ENCODE measurements at regions not wholly inside any gene's neighbourhood (a gene's known extent, or its start where the extent isn't known, plus 50 kb on each side); places are given as distances from the start of the nearest gene placed in this dataset.

DNA sequence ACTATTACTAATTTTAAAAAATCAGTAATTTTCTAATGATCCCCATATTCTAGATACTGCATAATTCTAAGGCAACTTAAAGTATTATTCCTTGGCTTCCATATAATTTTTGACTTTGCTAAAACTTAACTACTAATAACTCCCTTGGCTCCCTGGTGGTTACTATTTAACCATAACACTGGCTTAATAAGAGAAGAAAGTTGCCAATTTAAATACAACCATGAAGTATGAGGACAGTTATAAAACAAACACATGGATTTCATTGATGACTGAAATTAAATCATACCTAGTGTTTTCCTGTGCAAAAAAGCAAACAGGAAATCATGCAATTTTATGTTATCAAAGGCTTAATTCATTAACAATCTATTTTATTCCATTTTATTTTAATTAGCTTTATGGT lies 1073.9 kb downstream of the GRM8 start:
- Histone ChIP-seq H3K4me3 (ENCODE audit: low read length) (no peak overlapping the region), H3K36me3 (ENCODE audit: control insufficient read depth, insufficient read depth, low read length, severe bottlenecking) (no peaks in the 10 kb centered on the region), H3K4me1 (ENCODE audit: control insufficient read depth, insufficient read depth, low read length) (no peaks in the 10 kb centered on the region), H3K27me3 (replicated peaks; ENCODE audit: control insufficient read depth, insufficient read depth, low read length) (no peaks in the 10 kb centered on the region), H3K9ac (ENCODE audit: low read length) (no peak overlapping the region), H3K9me3 (ENCODE audit: control insufficient read depth, low read length) (peaks cover 4% of the 10 kb centered on the region)
- DNase-seq (ENCODE audit: low read depth) = no peak

DNA sequence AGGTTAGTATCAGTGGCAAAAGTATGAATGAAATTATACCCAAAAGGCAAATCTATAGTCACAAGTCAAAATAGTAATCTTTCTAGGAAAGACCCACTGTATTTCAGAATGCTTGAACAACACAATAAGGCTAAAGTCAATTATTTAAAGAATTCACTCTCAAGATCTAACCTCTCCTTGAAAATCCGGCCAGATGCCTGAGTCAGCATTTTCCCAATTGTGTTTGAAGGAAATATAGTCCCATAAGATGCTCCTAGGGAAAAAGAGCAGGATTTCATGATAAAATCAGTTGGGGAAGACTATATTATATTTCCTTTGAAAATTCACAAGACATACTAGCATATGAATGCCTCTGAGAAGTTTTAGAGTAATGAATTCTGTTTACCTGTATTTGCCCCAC lies 1075.0 kb downstream of the GRM8 start:
- no peak for DNase-seq (ENCODE audit: low read depth)
- peaks cover 4% of the 10 kb centered on the region for H3K9me3 ChIP-seq (ENCODE audit: control insufficient read depth, low read length)
- no peak overlapping the region for H3K4me3 ChIP-seq (ENCODE audit: low read length)
- H3K27me3 ChIP-seq (replicated peaks; ENCODE audit: control insufficient read depth, insufficient read depth, low read length) = no peaks in the 10 kb centered on the region
- H3K4me1 ChIP-seq (ENCODE audit: control insufficient read depth, insufficient read depth, low read length) = no peaks in the 10 kb centered on the region
- no peaks in the 10 kb centered on the region for H3K36me3 ChIP-seq (ENCODE audit: control insufficient read depth, insufficient read depth, low read length, severe bottlenecking)
- H3K9ac ChIP-seq (ENCODE audit: low read length) = no peak overlapping the region

DNA sequence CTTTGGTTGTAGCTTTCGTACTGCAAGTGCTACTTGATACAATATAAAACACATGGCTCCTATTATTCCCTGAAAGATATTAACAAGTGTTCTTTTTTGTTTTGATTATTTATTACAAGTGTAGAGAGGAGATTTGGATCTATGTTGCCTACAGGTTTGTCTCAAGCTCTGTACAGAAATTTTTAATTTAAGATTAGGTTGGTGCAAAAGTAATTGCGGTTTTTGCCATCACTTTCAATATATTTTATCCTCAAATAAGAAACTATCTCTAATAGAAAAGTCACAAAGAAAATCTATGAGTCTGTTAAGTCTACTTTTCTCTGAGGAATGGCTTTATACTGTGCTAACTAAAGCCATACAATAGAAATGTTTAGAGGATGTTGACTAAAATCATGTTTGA lies 1086.1 kb downstream of the GRM8 start:
- no peaks in the 10 kb centered on the region for H3K4me1 ChIP-seq (ENCODE audit: control insufficient read depth, insufficient read depth, low read length)
- no peak for DNase-seq (ENCODE audit: low read depth)

DNA sequence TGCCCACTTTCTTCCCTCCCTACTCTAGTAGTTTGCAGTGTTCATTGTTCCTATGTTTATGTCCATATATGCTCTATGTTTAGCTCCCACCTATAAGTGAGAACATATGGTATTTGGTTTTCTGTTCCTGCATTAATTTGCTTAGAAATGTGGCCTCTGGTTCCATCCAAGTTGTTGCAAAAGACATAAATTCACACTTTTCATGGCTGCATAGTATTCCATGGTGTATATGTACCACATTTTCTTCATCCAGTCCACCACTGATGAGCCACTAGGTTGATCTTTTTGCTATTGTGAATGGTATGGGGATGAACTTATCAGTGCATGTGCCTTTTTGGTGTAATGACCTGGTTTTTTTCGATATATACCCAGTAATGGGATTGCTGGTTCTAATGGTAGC lies 1089.1 kb downstream of the GRM8 start:
- no peaks in the 10 kb centered on the region for H3K27me3 ChIP-seq (replicated peaks; ENCODE audit: control insufficient read depth, insufficient read depth, low read length)
- H3K36me3 ChIP-seq (ENCODE audit: control insufficient read depth, insufficient read depth, low read length, severe bottlenecking) = no peaks in the 10 kb centered on the region
- no peak overlapping the region for H3K9ac ChIP-seq (ENCODE audit: low read length)
- H3K9me3 ChIP-seq (ENCODE audit: control insufficient read depth, low read length) = peaks cover 15% of the 10 kb centered on the region
- no peak for DNase-seq (ENCODE audit: low read depth)
- H3K4me3 ChIP-seq (ENCODE audit: low read length) = no peak overlapping the region
- no peaks in the 10 kb centered on the region for H3K4me1 ChIP-seq (ENCODE audit: control insufficient read depth, insufficient read depth, low read length)

More for the DNA sequence above, 1086.1 kb downstream of the GRM8 start:
- H3K9me3 ChIP-seq (ENCODE audit: control insufficient read depth, low read length) = peaks cover 6% of the 10 kb centered on the region
- no peaks in the 10 kb centered on the region for H3K36me3 ChIP-seq (ENCODE audit: control insufficient read depth, insufficient read depth, low read length, severe bottlenecking)
- H3K27me3 ChIP-seq (replicated peaks; ENCODE audit: control insufficient read depth, insufficient read depth, low read length) = no peaks in the 10 kb centered on the region
- H3K9ac ChIP-seq (ENCODE audit: low read length) = no peak overlapping the region
- H3K4me3 ChIP-seq (ENCODE audit: low read length) = no peak overlapping the region

DNA sequence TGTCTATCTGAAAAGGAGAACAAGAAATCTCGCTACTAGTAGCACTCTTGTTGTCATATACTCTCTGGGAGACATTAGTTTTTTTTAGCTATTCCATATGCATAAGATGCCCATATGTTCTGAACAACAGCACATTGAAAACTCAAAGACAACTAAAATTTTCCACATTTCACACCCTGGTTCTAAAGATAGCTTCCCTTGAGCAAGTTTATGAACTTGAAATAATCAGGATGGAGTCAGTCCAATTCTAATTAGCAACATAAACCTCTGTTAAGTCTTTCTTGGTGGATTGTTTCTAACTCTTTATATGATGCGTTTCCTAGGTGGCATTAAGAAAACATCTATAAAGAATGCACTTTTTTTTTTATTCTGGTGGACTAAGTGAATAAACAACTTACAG lies 1095.3 kb downstream of the GRM8 start:
- Histone ChIP-seq H3K4me1 (ENCODE audit: control insufficient read depth, insufficient read depth, low read length) (no peaks in the 10 kb centered on the region), H3K9me3 (ENCODE audit: control insufficient read depth, low read length) (peaks cover 14% of the 10 kb centered on the region), H3K27me3 (replicated peaks; ENCODE audit: control insufficient read depth, insufficient read depth, low read length) (no peaks in the 10 kb centered on the region), H3K36me3 (ENCODE audit: control insufficient read depth, insufficient read depth, low read length, severe bottlenecking) (no peaks in the 10 kb centered on the region), H3K9ac (ENCODE audit: low read length) (no peak overlapping the region), H3K4me3 (ENCODE audit: low read length) (no peak overlapping the region)
- DNase-seq (ENCODE audit: low read depth) = no peak

DNA sequence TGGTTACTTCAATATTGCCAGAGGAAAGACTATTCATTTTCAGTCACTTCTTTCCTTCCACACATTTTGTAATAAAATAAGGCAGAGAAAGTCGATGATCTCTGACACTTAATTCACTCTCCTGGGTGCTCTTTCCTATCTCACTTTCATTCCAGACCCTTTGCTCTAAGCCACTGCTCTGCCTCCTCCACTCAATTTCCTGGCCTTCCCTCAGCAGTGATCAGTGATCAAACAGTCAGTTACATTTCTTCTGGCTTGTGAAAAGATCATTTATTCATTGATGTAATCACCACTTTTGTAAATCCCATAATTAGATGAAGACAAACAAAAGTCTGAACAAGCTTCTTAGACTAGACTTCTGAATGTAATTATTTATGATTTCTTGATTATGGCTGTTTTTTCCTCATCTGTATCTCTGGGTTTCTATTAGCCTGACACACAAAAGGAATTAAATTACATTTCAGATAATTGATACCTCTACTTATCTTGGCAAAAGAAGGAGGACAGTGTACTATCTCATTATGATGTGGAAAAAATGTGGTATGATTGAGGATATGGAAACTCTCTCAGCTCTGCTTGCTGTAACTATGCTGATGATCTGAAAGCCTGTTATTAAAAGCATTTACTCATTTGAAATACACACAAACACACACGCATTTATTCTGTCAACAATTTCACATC lies 1102.3 kb downstream of the GRM8 start:
- no peaks in the 10 kb centered on the region for H3K36me3 ChIP-seq (ENCODE audit: control insufficient read depth, insufficient read depth, low read length, severe bottlenecking)
- H3K9ac ChIP-seq (ENCODE audit: low read length) = no peak overlapping the region
- H3K27me3 ChIP-seq (replicated peaks; ENCODE audit: control insufficient read depth, insufficient read depth, low read length) = no peaks in the 10 kb centered on the region
- DNase-seq (ENCODE audit: low read depth) = no peak
- H3K4me3 ChIP-seq (ENCODE audit: low read length) = no peak overlapping the region
- no peaks in the 10 kb centered on the region for H3K9me3 ChIP-seq (ENCODE audit: control insufficient read depth, low read length)
- H3K4me1 ChIP-seq (ENCODE audit: control insufficient read depth, insufficient read depth, low read length) = no peaks in the 10 kb centered on the region

DNA sequence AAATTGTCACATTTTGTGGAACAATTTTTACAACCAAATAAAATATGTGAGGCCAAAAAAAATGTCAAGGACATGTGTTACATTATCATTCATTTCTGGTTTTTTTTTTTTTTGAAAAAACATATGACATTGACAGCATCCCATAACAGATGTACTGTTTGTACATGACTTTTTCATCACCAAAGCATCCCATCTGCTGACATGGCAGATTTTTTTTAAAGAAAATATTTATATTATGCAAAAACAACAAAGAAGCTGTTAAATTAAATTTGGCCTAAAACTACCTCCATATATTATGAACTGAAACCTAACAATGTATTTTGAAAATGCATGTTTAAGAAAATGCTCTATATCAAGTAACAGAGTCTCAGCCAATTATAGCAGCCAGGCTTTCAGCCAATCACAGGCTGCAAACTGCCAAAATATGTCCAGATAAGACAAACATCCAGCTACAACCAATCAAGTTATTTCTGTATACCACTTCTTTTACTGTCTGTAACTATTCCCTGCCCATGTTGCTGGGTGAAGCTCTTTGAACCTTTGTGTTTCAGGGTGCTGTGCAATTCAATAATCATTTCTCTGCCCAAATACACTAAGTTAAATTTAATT lies 1111.8 kb downstream of the GRM8 start:
- Histone ChIP-seq H3K36me3 (ENCODE audit: control insufficient read depth, insufficient read depth, low read length, severe bottlenecking) (no peaks in the 10 kb centered on the region), H3K9ac (ENCODE audit: low read length) (no peak overlapping the region), H3K4me3 (ENCODE audit: low read length) (no peak overlapping the region), H3K4me1 (ENCODE audit: control insufficient read depth, insufficient read depth, low read length) (no peaks in the 10 kb centered on the region), H3K9me3 (ENCODE audit: control insufficient read depth, low read length) (no peaks in the 10 kb centered on the region), H3K27me3 (replicated peaks; ENCODE audit: control insufficient read depth, insufficient read depth, low read length) (no peaks in the 10 kb centered on the region)
- no peak for DNase-seq (ENCODE audit: low read depth)

DNA sequence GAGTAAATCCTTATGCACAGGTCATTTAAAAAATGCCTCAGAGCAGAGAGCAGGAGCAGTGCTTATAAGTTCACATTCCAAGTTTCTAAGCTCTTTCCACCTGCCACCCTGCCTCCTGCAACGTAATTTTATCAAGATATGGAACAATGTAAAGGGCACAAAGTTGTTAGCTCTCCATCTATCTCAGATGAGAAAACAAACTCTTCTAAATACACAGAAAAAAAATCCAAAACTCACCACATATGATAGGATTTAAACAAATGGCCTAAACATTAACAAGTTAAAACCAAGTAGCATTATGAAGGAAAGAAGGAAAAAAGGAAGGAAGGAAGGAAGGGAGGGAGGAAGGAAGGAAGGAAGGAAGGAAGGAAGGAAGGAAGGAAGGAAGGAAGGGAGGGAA lies 1132.8 kb downstream of the GRM8 start:
- no peaks in the 10 kb centered on the region for H3K4me1 ChIP-seq (ENCODE audit: control insufficient read depth, insufficient read depth, low read length)
- H3K4me3 ChIP-seq (ENCODE audit: low read length) = no peak overlapping the region
- no peak overlapping the region for H3K9ac ChIP-seq (ENCODE audit: low read length)
- no peaks in the 10 kb centered on the region for H3K36me3 ChIP-seq (ENCODE audit: control insufficient read depth, insufficient read depth, low read length, severe bottlenecking)
- no peaks in the 10 kb centered on the region for H3K27me3 ChIP-seq (replicated peaks; ENCODE audit: control insufficient read depth, insufficient read depth, low read length)
- H3K9me3 ChIP-seq (ENCODE audit: control insufficient read depth, low read length) = peaks cover 3% of the 10 kb centered on the region
- DNase-seq (ENCODE audit: low read depth) = no peak

DNA sequence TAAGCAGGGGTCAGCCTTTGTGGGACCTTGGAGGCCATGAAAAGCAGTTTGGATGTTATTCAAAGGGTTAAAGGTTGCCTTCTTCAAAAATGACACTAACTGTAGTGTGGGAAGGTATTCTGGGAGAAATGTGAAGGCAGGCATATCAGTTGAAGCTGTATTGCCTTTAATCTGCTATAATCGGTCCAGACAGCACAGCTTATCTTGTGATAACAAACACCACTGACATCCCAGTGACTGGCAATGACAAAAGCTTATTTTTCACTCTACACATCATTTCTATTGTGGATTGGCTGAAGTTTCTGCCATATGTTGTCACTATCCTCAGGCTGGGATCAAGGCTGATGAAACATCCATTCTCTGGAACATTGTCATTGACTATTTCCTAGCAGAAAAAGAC lies 1149.2 kb downstream of the GRM8 start:
- Histone ChIP-seq H3K9ac (ENCODE audit: low read length) (no peak overlapping the region), H3K4me3 (ENCODE audit: low read length) (no peak overlapping the region), H3K27me3 (replicated peaks; ENCODE audit: control insufficient read depth, insufficient read depth, low read length) (no peaks in the 10 kb centered on the region), H3K9me3 (ENCODE audit: control insufficient read depth, low read length) (peaks cover 3% of the 10 kb centered on the region), H3K36me3 (ENCODE audit: control insufficient read depth, insufficient read depth, low read length, severe bottlenecking) (no peaks in the 10 kb centered on the region), H3K4me1 (ENCODE audit: control insufficient read depth, insufficient read depth, low read length) (no peaks in the 10 kb centered on the region)
- DNase-seq (ENCODE audit: low read depth) = no peak

DNA sequence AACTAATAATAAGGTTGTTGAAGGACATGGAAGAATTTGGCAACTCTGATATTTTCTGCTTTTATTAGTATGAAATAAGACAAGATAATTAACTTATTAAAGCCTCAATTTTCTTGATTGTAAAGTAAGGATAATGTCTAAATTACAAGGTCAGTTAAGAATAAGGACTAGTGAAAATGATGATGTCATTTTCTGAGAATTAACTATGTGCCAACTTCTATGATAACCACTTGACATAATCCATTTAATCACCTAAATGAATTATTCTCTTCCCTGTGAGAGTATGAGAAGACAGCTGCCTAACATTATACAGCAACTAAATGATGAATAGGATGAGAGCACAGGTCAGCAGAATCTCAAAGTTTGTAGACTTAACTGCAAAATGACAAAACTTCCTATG lies 1153.4 kb upstream of the POT1 start:
- H3K4me1 ChIP-seq (ENCODE audit: control insufficient read depth, insufficient read depth, low read length) = no peaks in the 10 kb centered on the region
- DNase-seq (ENCODE audit: low read depth) = no peak
- no peaks in the 10 kb centered on the region for H3K27me3 ChIP-seq (replicated peaks; ENCODE audit: control insufficient read depth, insufficient read depth, low read length)
- no peaks in the 10 kb centered on the region for H3K36me3 ChIP-seq (ENCODE audit: control insufficient read depth, insufficient read depth, low read length, severe bottlenecking)
- no peak overlapping the region for H3K4me3 ChIP-seq (ENCODE audit: low read length)
- H3K9ac ChIP-seq (ENCODE audit: low read length) = no peak overlapping the region
- peaks cover 8% of the 10 kb centered on the region for H3K9me3 ChIP-seq (ENCODE audit: control insufficient read depth, low read length)

DNA sequence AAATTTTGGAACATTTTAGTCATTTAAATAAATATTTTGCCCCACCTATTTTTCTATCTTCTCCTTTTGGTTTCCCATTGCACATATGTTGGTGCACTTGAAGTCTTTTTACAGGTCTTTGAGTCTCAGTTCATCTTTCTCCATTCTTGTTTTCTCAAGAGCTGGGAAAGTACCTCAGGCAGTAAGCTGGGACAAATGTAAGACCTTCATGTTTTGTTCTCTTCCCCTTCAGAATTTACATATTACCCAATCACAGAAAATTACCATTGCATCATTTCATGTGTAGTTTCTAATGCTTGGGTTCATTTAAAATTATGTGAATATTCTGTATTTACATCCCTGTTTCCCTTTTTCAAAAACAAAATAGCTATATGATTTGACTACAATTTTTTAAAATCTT lies 1150.0 kb upstream of the POT1 start:
- H3K9ac ChIP-seq (ENCODE audit: low read length) = no peak overlapping the region
- no peaks in the 10 kb centered on the region for H3K36me3 ChIP-seq (ENCODE audit: control insufficient read depth, insufficient read depth, low read length, severe bottlenecking)
- no peaks in the 10 kb centered on the region for H3K27me3 ChIP-seq (replicated peaks; ENCODE audit: control insufficient read depth, insufficient read depth, low read length)
- no peak for DNase-seq (ENCODE audit: low read depth)
- H3K4me1 ChIP-seq (ENCODE audit: control insufficient read depth, insufficient read depth, low read length) = no peaks in the 10 kb centered on the region
- H3K9me3 ChIP-seq (ENCODE audit: control insufficient read depth, low read length) = peaks cover 3% of the 10 kb centered on the region
- no peak overlapping the region for H3K4me3 ChIP-seq (ENCODE audit: low read length)

DNA sequence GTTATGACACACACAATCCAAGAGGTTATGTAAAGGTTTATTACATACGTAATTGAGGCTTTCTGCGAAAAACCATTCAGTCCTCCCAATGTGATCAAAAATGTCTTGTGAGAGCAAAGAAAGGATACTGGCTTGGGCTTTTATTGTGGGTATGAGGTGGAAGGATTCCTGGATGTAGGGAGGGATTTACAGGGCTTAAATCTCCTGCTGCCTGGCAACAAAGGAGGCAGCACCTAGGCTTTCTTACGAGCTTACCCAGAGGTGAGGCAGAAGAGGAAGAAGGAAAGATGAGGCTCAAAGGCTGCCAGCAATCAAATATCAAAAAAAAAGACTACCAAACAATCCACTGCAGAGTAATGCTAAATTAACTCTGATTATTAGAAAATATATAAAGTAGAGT lies 1149.5 kb upstream of the POT1 start:
- no peak overlapping the region for H3K9ac ChIP-seq (ENCODE audit: low read length)
- H3K4me1 ChIP-seq (ENCODE audit: control insufficient read depth, insufficient read depth, low read length) = no peaks in the 10 kb centered on the region
- no peak for DNase-seq (ENCODE audit: low read depth)
- no peaks in the 10 kb centered on the region for H3K36me3 ChIP-seq (ENCODE audit: control insufficient read depth, insufficient read depth, low read length, severe bottlenecking)
- no peaks in the 10 kb centered on the region for H3K27me3 ChIP-seq (replicated peaks; ENCODE audit: control insufficient read depth, insufficient read depth, low read length)
- no peak overlapping the region for H3K4me3 ChIP-seq (ENCODE audit: low read length)
- H3K9me3 ChIP-seq (ENCODE audit: control insufficient read depth, low read length) = no peaks in the 10 kb centered on the region
